ENCODE measurements at regions not wholly inside any gene's neighbourhood (a gene's known extent, or its start where the extent isn't known, plus 50 kb on each side); places are given as distances from the start of the nearest gene placed in this dataset.

- H3K27me3 ChIP-seq (ENCODE audit: control insufficient read depth, insufficient read depth, low read length): no peaks in the 10 kb centered on the region
- no peaks in the 10 kb centered on the region for H3K9me3 ChIP-seq (ENCODE audit: control insufficient read depth, insufficient read depth, low read length)
- H3K4me1 ChIP-seq (ENCODE audit: control insufficient read depth, insufficient read depth, low read length): no peaks in the 10 kb centered on the region
- no peak overlapping the region for H3K4me3 ChIP-seq (ENCODE audit: low read length)
- no peaks in the 10 kb centered on the region for H3K36me3 ChIP-seq (ENCODE audit: control insufficient read depth, insufficient read depth, low read length)
- no peak for DNase-seq (ENCODE audit: low read depth, low spot score)
- H3K27ac ChIP-seq (ENCODE audit: low read length): no peak overlapping the region
- no CpG with 5 or more reads among the region's 5 CpGs for WGBS (ENCODE audit: insufficient coverage, insufficient read length)
Observed at GRCh38 chr9:18138656-18139055, 335.3 kb upstream of the ADAMTSL1 start.

GRCh38 chr9:18141681-18142080 is 332.3 kb upstream of the ADAMTSL1 start:
- no peak overlapping the region for H3K27ac ChIP-seq (ENCODE audit: low read length)
- no peaks in the 10 kb centered on the region for H3K36me3 ChIP-seq (ENCODE audit: control insufficient read depth, insufficient read depth, low read length)
- H3K9me3 ChIP-seq (ENCODE audit: control insufficient read depth, insufficient read depth, low read length): no peaks in the 10 kb centered on the region
- no peak overlapping the region for H3K4me3 ChIP-seq (ENCODE audit: low read length)
- H3K4me1 ChIP-seq (ENCODE audit: control insufficient read depth, insufficient read depth, low read length): no peaks in the 10 kb centered on the region
- H3K27me3 ChIP-seq (ENCODE audit: control insufficient read depth, insufficient read depth, low read length): no peaks in the 10 kb centered on the region
- WGBS (ENCODE audit: insufficient coverage, insufficient read length): no CpG with 5 or more reads among the region's 2 CpGs
- no peak for DNase-seq (ENCODE audit: low read depth, low spot score)

- no CpG with 5 or more reads among the region's 4 CpGs for WGBS (ENCODE audit: insufficient coverage, insufficient read length)
Observed at GRCh38 chr9:18143073-18143745, 330.7 kb upstream of the ADAMTSL1 start.

GRCh38 chr9:18146329-18146728 is 327.6 kb upstream of the ADAMTSL1 start:
- Histone ChIP-seq H3K9me3 (ENCODE audit: control insufficient read depth, insufficient read depth, low read length) (no peaks in the 10 kb centered on the region), H3K27ac (ENCODE audit: low read length) (no peak overlapping the region), H3K4me3 (ENCODE audit: low read length) (no peak overlapping the region), H3K4me1 (ENCODE audit: control insufficient read depth, insufficient read depth, low read length) (no peaks in the 10 kb centered on the region), H3K27me3 (ENCODE audit: control insufficient read depth, insufficient read depth, low read length) (no peaks in the 10 kb centered on the region), H3K36me3 (ENCODE audit: control insufficient read depth, insufficient read depth, low read length) (no peaks in the 10 kb centered on the region)
- no CpG with 5 or more reads among the region's 3 CpGs for WGBS (ENCODE audit: insufficient coverage, insufficient read length)
- no peak for DNase-seq (ENCODE audit: low read depth, low spot score)

More at GRCh38 chr9:18143073-18143745, 330.7 kb upstream of the ADAMTSL1 start:
- H3K27ac ChIP-seq (ENCODE audit: low read length): no peak overlapping the region
- H3K9me3 ChIP-seq (ENCODE audit: control insufficient read depth, insufficient read depth, low read length): no peaks in the 10 kb centered on the region
- no peaks in the 10 kb centered on the region for H3K4me1 ChIP-seq (ENCODE audit: control insufficient read depth, insufficient read depth, low read length)
- DNase-seq (ENCODE audit: low read depth, low spot score): no peak
- no peaks in the 10 kb centered on the region for H3K36me3 ChIP-seq (ENCODE audit: control insufficient read depth, insufficient read depth, low read length)
- H3K27me3 ChIP-seq (ENCODE audit: control insufficient read depth, insufficient read depth, low read length): no peaks in the 10 kb centered on the region
- no peak overlapping the region for H3K4me3 ChIP-seq (ENCODE audit: low read length)

GRCh38 chr9:18149471-18150011 is 324.4 kb upstream of the ADAMTSL1 start:
- H3K27me3 ChIP-seq (ENCODE audit: control insufficient read depth, insufficient read depth, low read length): no peaks in the 10 kb centered on the region
- no CpG with 5 or more reads among the region's 1 CpG for WGBS (ENCODE audit: insufficient coverage, insufficient read length)
- no peak overlapping the region for H3K4me3 ChIP-seq (ENCODE audit: low read length)
- no peaks in the 10 kb centered on the region for H3K36me3 ChIP-seq (ENCODE audit: control insufficient read depth, insufficient read depth, low read length)
- H3K9me3 ChIP-seq (ENCODE audit: control insufficient read depth, insufficient read depth, low read length): no peaks in the 10 kb centered on the region
- H3K27ac ChIP-seq (ENCODE audit: low read length): no peak overlapping the region
- no peak for DNase-seq (ENCODE audit: low read depth, low spot score)
- H3K4me1 ChIP-seq (ENCODE audit: control insufficient read depth, insufficient read depth, low read length): no peaks in the 10 kb centered on the region

- Histone ChIP-seq H3K27ac (ENCODE audit: low read length) (no peak overlapping the region), H3K4me3 (ENCODE audit: low read length) (no peak overlapping the region), H3K27me3 (ENCODE audit: control insufficient read depth, insufficient read depth, low read length) (no peaks in the 10 kb centered on the region), H3K36me3 (ENCODE audit: control insufficient read depth, insufficient read depth, low read length) (no peaks in the 10 kb centered on the region), H3K9me3 (ENCODE audit: control insufficient read depth, insufficient read depth, low read length) (no peaks in the 10 kb centered on the region), H3K4me1 (ENCODE audit: control insufficient read depth, insufficient read depth, low read length) (no peaks in the 10 kb centered on the region)
- WGBS (ENCODE audit: insufficient coverage, insufficient read length): no CpG with 5 or more reads among the region's 1 CpG
- DNase-seq (ENCODE audit: low read depth, low spot score): no peak
Observed at GRCh38 chr9:18154661-18155060, 319.3 kb upstream of the ADAMTSL1 start.

- H3K36me3 ChIP-seq (ENCODE audit: control insufficient read depth, insufficient read depth, low read length): no peaks in the 10 kb centered on the region
- no peak for DNase-seq (ENCODE audit: low read depth, low spot score)
- no peak overlapping the region for H3K4me3 ChIP-seq (ENCODE audit: low read length)
- no peaks in the 10 kb centered on the region for H3K9me3 ChIP-seq (ENCODE audit: control insufficient read depth, insufficient read depth, low read length)
- H3K27ac ChIP-seq (ENCODE audit: low read length): no peak overlapping the region
- WGBS (ENCODE audit: insufficient coverage, insufficient read length): no CpG with 5 or more reads among the region's 3 CpGs
- no peaks in the 10 kb centered on the region for H3K4me1 ChIP-seq (ENCODE audit: control insufficient read depth, insufficient read depth, low read length)
- no peaks in the 10 kb centered on the region for H3K27me3 ChIP-seq (ENCODE audit: control insufficient read depth, insufficient read depth, low read length)
Observed at GRCh38 chr9:18159254-18159653, 314.7 kb upstream of the ADAMTSL1 start.

- no peaks in the 10 kb centered on the region for H3K9me3 ChIP-seq (ENCODE audit: control insufficient read depth, insufficient read depth, low read length)
- no peak for DNase-seq (ENCODE audit: low read depth, low spot score)
- no peaks in the 10 kb centered on the region for H3K4me1 ChIP-seq (ENCODE audit: control insufficient read depth, insufficient read depth, low read length)
- no CpG with 5 or more reads among the region's 1 CpG for WGBS (ENCODE audit: insufficient coverage, insufficient read length)
- no peak overlapping the region for H3K4me3 ChIP-seq (ENCODE audit: low read length)
- H3K27ac ChIP-seq (ENCODE audit: low read length): no peak overlapping the region
- H3K36me3 ChIP-seq (ENCODE audit: control insufficient read depth, insufficient read depth, low read length): no peaks in the 10 kb centered on the region
- no peaks in the 10 kb centered on the region for H3K27me3 ChIP-seq (ENCODE audit: control insufficient read depth, insufficient read depth, low read length)
Observed at GRCh38 chr9:18163146-18163545, 310.8 kb upstream of the ADAMTSL1 start.

- WGBS (ENCODE audit: insufficient coverage, insufficient read length): no CpG with 5 or more reads among the region's 1 CpG
Observed at GRCh38 chr9:18167733-18168132, 306.2 kb upstream of the ADAMTSL1 start.

GRCh38 chr9:18173923-18174322 is 300.0 kb upstream of the ADAMTSL1 start:
- no peak overlapping the region for H3K4me3 ChIP-seq (ENCODE audit: low read length)
- no peaks in the 10 kb centered on the region for H3K27me3 ChIP-seq (ENCODE audit: control insufficient read depth, insufficient read depth, low read length)
- H3K36me3 ChIP-seq (ENCODE audit: control insufficient read depth, insufficient read depth, low read length): no peaks in the 10 kb centered on the region
- no peaks in the 10 kb centered on the region for H3K4me1 ChIP-seq (ENCODE audit: control insufficient read depth, insufficient read depth, low read length)
- no peaks in the 10 kb centered on the region; the same call in 1 of the 2 replicates for H3K9me3 ChIP-seq (ENCODE audit: control insufficient read depth, insufficient read depth, low read length)
- WGBS (ENCODE audit: insufficient coverage, insufficient read length): no CpG with 5 or more reads among the region's 4 CpGs
- DNase-seq (ENCODE audit: low read depth, low spot score): no peak
- no peak overlapping the region for H3K27ac ChIP-seq (ENCODE audit: low read length)

More at GRCh38 chr9:18167733-18168132, 306.2 kb upstream of the ADAMTSL1 start:
- Histone ChIP-seq H3K4me3 (ENCODE audit: low read length) (no peak overlapping the region), H3K9me3 (ENCODE audit: control insufficient read depth, insufficient read depth, low read length) (no peaks in the 10 kb centered on the region), H3K4me1 (ENCODE audit: control insufficient read depth, insufficient read depth, low read length) (no peaks in the 10 kb centered on the region), H3K36me3 (ENCODE audit: control insufficient read depth, insufficient read depth, low read length) (no peaks in the 10 kb centered on the region), H3K27ac (ENCODE audit: low read length) (no peak overlapping the region), H3K27me3 (ENCODE audit: control insufficient read depth, insufficient read depth, low read length) (no peaks in the 10 kb centered on the region)
- no peak for DNase-seq (ENCODE audit: low read depth, low spot score)

GRCh38 chr9:18182636-18183035 is 291.3 kb upstream of the ADAMTSL1 start:
- no peaks in the 10 kb centered on the region for H3K36me3 ChIP-seq (ENCODE audit: control insufficient read depth, insufficient read depth, low read length)
- H3K4me1 ChIP-seq (ENCODE audit: control insufficient read depth, insufficient read depth, low read length): no peaks in the 10 kb centered on the region
- no CpG with 5 or more reads among the region's 3 CpGs for WGBS (ENCODE audit: insufficient coverage, insufficient read length)
- H3K27me3 ChIP-seq (ENCODE audit: control insufficient read depth, insufficient read depth, low read length): no peaks in the 10 kb centered on the region
- no peak overlapping the region for H3K27ac ChIP-seq (ENCODE audit: low read length)
- no peak overlapping the region for H3K4me3 ChIP-seq (ENCODE audit: low read length)
- H3K9me3 ChIP-seq (ENCODE audit: control insufficient read depth, insufficient read depth, low read length): no peaks in the 10 kb centered on the region; the same call in 1 of the 2 replicates
- no peak for DNase-seq (ENCODE audit: low read depth, low spot score)
